IMR-90 (cell line): ENCODE measurements at regions not wholly inside any gene's neighbourhood (a gene's known extent, or its start where the extent isn't known, plus 50 kb on each side); places are given as distances from the start of the nearest gene placed in this dataset.

Source experiments
- ATAC-seq: fragments of 200-7000 bp; cut with Tn5 transposase; 2 replicates; pipeline ENCODE4 v1.9.1; 2020; ENCODE audit warnings: low read depth, mild to moderate bottlenecking, moderate library complexity
- BruUV-seq: library from RNA; stranded (reverse); fragments of 400-500 nt; replicated peaks from 2 replicates; lab custom pipeline; 2021; lab: Mats Ljungman, UMichigan
- CTCF ChIA-PET: fragments of 300-600 bp; formaldehyde crosslinking; extraction: SDS; loops from one replicate; lab custom pipeline; 2021; ENCODE audit warnings: antibody characterized with exemption; lab: Yijun Ruan, JAX
- POLR2A ChIA-PET: fragments of 300-600 bp; sonication (Branson Sonifier 250); formaldehyde crosslinking; loops from one replicate; lab custom pipeline; 2022; ENCODE audit warnings: antibody characterized with exemption; ENCODE audit not compliant: unreplicated experiment; lab: Charles Lee
- DNase-seq: peaks from one replicate; pipeline ENCODE4 v3.0.0; 2013
- H2AFZ ChIP-seq: replicated peaks from 2 replicates; pipeline ENCODE3; 2013; ENCODE audit warnings: low read length, mild to moderate bottlenecking; ENCODE audit not compliant: poor library complexity
- H2AK5ac ChIP-seq: 2 replicates; pipeline ENCODE4 v1.6.1; 2013; ENCODE audit warnings: low read depth, low read length, inconsistent platforms
- H2AK9ac ChIP-seq: replicated peaks from 2 replicates; pipeline ENCODE3; 2013; ENCODE audit warnings: mild to moderate bottlenecking, low read depth, low read length, moderate library complexity; ENCODE audit not compliant: poor library complexity
- H2BK120ac ChIP-seq: 2 replicates; pipeline ENCODE4 v1.6.1; 2013; ENCODE audit warnings: low read depth, low read length, inconsistent platforms
- H2BK15ac ChIP-seq: 3 replicates; pipeline ENCODE4 v1.6.1; 2013; ENCODE audit warnings: low read depth, low read length, inconsistent platforms
- H2BK20ac ChIP-seq: 2 replicates; pipeline ENCODE4 v1.6.1; 2013; ENCODE audit warnings: low read depth, mild to moderate bottlenecking, inconsistent platforms, low read length, moderate library complexity
- H2BK5ac ChIP-seq: 2 replicates; pipeline ENCODE4 v1.6.1; 2013; ENCODE audit warnings: mild to moderate bottlenecking, low read depth, low read length, inconsistent platforms; ENCODE audit not compliant: poor library complexity, severe bottlenecking
- H3K14ac ChIP-seq: replicated peaks from 2 replicates; pipeline ENCODE4 v1.6.1; 2013; ENCODE audit warnings: low read depth, low read length, inconsistent platforms
- H3K18ac ChIP-seq: 2 replicates; pipeline ENCODE4 v1.6.1; 2013; ENCODE audit warnings: low read depth, low read length, control low read depth
- H3K23ac ChIP-seq: 2 replicates; pipeline ENCODE4 v1.6.1; 2013; ENCODE audit warnings: low read depth, low read length, inconsistent platforms
- H3K27ac ChIP-seq: 2 replicates; pipeline ENCODE4 v1.5.1; 2013; ENCODE audit warnings: mild to moderate bottlenecking, control low read depth, low read length; ENCODE audit not compliant: insufficient read depth
- H3K27me3 ChIP-seq: 2 replicates; pipeline ENCODE4 v1.6.1; 2013; ENCODE audit warnings: low read length; ENCODE audit not compliant: control insufficient read depth, insufficient read depth
- H3K36me3 ChIP-seq: 2 replicates; pipeline ENCODE4 v1.6.1; 2013; ENCODE audit warnings: low read length, mixed read lengths; ENCODE audit not compliant: control insufficient read depth, insufficient read depth
- H3K4ac ChIP-seq: 2 replicates; pipeline ENCODE4 v1.6.1; 2013; ENCODE audit warnings: low read depth, low read length, inconsistent platforms
- H3K4me1 ChIP-seq: 2 replicates; pipeline ENCODE4 v1.6.1; 2013; ENCODE audit warnings: low read length, mixed read lengths; ENCODE audit not compliant: control insufficient read depth, insufficient read depth
- H3K4me2 ChIP-seq: 2 replicates; pipeline ENCODE4 v1.6.1; 2013; ENCODE audit warnings: low read depth, mild to moderate bottlenecking, control low read depth, low read length, moderate library complexity
- H3K4me3 ChIP-seq: 2 replicates; pipeline ENCODE4 v1.5.1; 2013; ENCODE audit warnings: low read depth, mild to moderate bottlenecking, control low read depth, low read length, moderate library complexity; ENCODE audit not compliant: insufficient read depth
- H3K56ac ChIP-seq: 2 replicates; pipeline ENCODE4 v1.6.1; 2013; ENCODE audit warnings: low read length, inconsistent platforms; ENCODE audit not compliant: insufficient read depth; ENCODE audit errors: extremely low read depth
- H3K79me1 ChIP-seq, 2 experiments: 2 replicates each; pipeline ENCODE4 v1.6.1; 2013; ENCODE audit warnings: low read length in 2 of 2, inconsistent platforms in 1 of 2, low read depth in 1 of 2
- H3K9ac ChIP-seq: 2 replicates; pipeline ENCODE4 v1.6.1; 2013; ENCODE audit warnings: low read depth, low read length, control low read depth
- H3K9me1 ChIP-seq: 2 replicates; pipeline ENCODE4 v1.6.1; 2013; ENCODE audit warnings: low read length, inconsistent platforms; ENCODE audit not compliant: insufficient read depth
- H3K9me3 ChIP-seq: 2 replicates; pipeline ENCODE4 v1.6.1; 2013; ENCODE audit warnings: low read length; ENCODE audit not compliant: control insufficient read depth, insufficient read depth
- H4K20me1 ChIP-seq: 2 replicates; pipeline ENCODE4 v1.6.1; 2013; ENCODE audit warnings: low read length, inconsistent platforms; ENCODE audit not compliant: insufficient read depth
- H4K5ac ChIP-seq: 2 replicates; pipeline ENCODE4 v1.6.1; 2013; ENCODE audit warnings: mild to moderate bottlenecking, low read depth, low read length, control low read depth
- H4K8ac ChIP-seq, 2 experiments: 2 replicates each; pipeline ENCODE4 v1.6.1; 2013; ENCODE audit warnings: low read depth in 2 of 2, low read length in 2 of 2, control low read depth in 1 of 2, inconsistent platforms in 1 of 2
- H4K91ac ChIP-seq: 2 replicates; pipeline ENCODE4 v1.6.1; 2013; ENCODE audit warnings: low read depth, low read length, inconsistent platforms; ENCODE audit not compliant: insufficient read depth
- BHLHE40 ChIP-seq: fragments of 150-350 bp; IDR thresholded peaks from 2 replicates; pipeline ENCODE4 v1.6.1; 2016; ENCODE audit warnings: mild to moderate bottlenecking, low read depth, low read length
- CEBPB ChIP-seq: IDR thresholded peaks from 2 replicates; pipeline ENCODE4 v1.6.1; 2012; ENCODE audit warnings: low read depth, low read length, improper control_type of control experiment
- CHD1 ChIP-seq: IDR thresholded peaks from 2 replicates; pipeline ENCODE4 v1.6.1; 2012; ENCODE audit warnings: low read depth, low read length, improper control_type of control experiment
- FOS ChIP-seq: fragments of 150-350 bp; IDR thresholded peaks from 2 replicates; pipeline ENCODE4 v1.6.1; 2016; ENCODE audit warnings: low read depth, low read length
- MAFK ChIP-seq: IDR thresholded peaks from 2 replicates; pipeline ENCODE4 v1.6.1; 2012; ENCODE audit warnings: low read depth, low read length, improper control_type of control experiment
- MAZ ChIP-seq: IDR thresholded peaks from 2 replicates; pipeline ENCODE4 v1.6.1; 2012; ENCODE audit warnings: low read depth, mild to moderate bottlenecking, low read length, improper control_type of control experiment, moderate library complexity, borderline replicate concordance
- MXI1 ChIP-seq: IDR thresholded peaks from 2 replicates; pipeline ENCODE4 v1.6.1; 2012; ENCODE audit warnings: low read depth, mild to moderate bottlenecking, low read length, moderate library complexity, borderline replicate concordance
- NFE2L2 ChIP-seq: fragments of 150-350 bp; IDR thresholded peaks from 2 replicates; pipeline ENCODE4 v1.6.1; 2016; ENCODE audit warnings: low read depth, mild to moderate bottlenecking, low read length
- POLR2A ChIP-seq: IDR thresholded peaks from 2 replicates; pipeline ENCODE4 v1.6.1; 2012; ENCODE audit warnings: mild to moderate bottlenecking, low read depth, low read length
- RAD21 ChIP-seq: IDR thresholded peaks from 2 replicates; pipeline ENCODE4 v1.6.1; 2012; ENCODE audit warnings: low read length, improper control_type of control experiment
- RCOR1 ChIP-seq: IDR thresholded peaks from 2 replicates; pipeline ENCODE4 v1.6.1; 2012; ENCODE audit warnings: mild to moderate bottlenecking, low read length, improper control_type of control experiment; ENCODE audit not compliant: insufficient replicate concordance
- RFX5 ChIP-seq: IDR thresholded peaks from 2 replicates; pipeline ENCODE4 v1.8.0; 2012; ENCODE audit warnings: low read depth, mild to moderate bottlenecking, low read length, moderate library complexity
- SMC3 ChIP-seq: fragments of 150-350 bp; IDR thresholded peaks from 2 replicates; pipeline ENCODE4 v1.6.1; 2016; ENCODE audit warnings: low read depth, mild to moderate bottlenecking, antibody characterized with exemption, low read length, moderate library complexity
- WGBS, 2 experiments: methylation state at CpG; one replicate each; pipeline versions ENCODE4 v1.1.5 to v1.1.7; 2013; ENCODE audit warnings: missing lambda C conversion rate in 2 of 2; ENCODE audit not compliant: insufficient read length in 1 of 2; ENCODE audit errors: extremely low coverage in 2 of 2; 5-methylcytosine and 5-hydroxymethylcytosine counted together
- dilution Hi-C: fragments of 300-500 bp; cut with HindIII; formaldehyde crosslinking; loops from one replicate; pipeline ENCODE4 v1.14.3; 2018; ENCODE audit warnings: low sequenced_read_pairs; ENCODE audit not compliant: unreplicated experiment
- in situ Hi-C: fragments of 300-500 bp; cut with MboI; formaldehyde crosslinking; loops from 3 replicates; pipeline ENCODE4 v1.14.3; 2019; ENCODE audit warnings: low sequenced_read_pairs, inconsistent platforms, mixed read lengths
- intact Hi-C: fragments of 100-400 bp; cut with micrococcal nuclease; formaldehyde crosslinking; loops from 2 replicates; pipeline ENCODE4 v1.10.0; 2022
- TF ChIP-seq, protein P1 (sequence below): conservative IDR thresholded peaks from 2 replicates; pipeline ENCODE4 v1.5.1; 2012; ENCODE audit warnings: mild to moderate bottlenecking, low read depth, low read length, improper control_type of control experiment
- TF ChIP-seq, protein P2 (sequence below): fragments of 150-350 bp; IDR thresholded peaks from 2 replicates; pipeline ENCODE4 v1.6.1; 2017; ENCODE audit warnings: mild to moderate bottlenecking, antibody characterized with exemption, low read length, low read depth
- TF ChIP-seq, protein P3 (sequence below): fragments of 150-350 bp; IDR thresholded peaks from 2 replicates; pipeline ENCODE4 v1.6.1; 2016; ENCODE audit warnings: low read depth, mild to moderate bottlenecking, low read length, moderate library complexity, borderline replicate concordance

DNA sequence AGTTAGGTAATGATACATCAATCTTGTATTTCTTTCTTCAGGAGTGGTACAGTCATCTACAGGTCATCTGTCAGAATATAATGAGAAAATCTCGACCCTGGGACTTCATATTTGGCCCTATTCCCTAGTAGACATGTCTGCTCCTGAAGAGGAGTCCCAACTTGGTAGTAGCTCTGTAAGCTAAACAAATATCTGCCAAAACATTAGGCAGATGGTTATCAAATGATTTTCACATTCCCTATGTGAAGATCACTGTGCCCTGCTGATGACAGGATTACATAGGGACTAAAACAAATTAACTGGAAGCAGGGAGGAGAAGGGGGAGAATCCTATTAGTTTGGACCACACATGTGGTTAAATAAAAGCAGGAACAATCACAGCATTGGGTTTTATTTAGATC lies 138.6 kb upstream of the NFIB start:
- no peaks in the 10 kb centered on the region for H3K4me1 ChIP-seq
- BruUV-seq: no TSS peak
- no peaks in the 10 kb centered on the region; the same call in 1 of the 2 replicates for H3K27me3 ChIP-seq
- no peak overlapping the region for H4K5ac ChIP-seq
- H3K27ac ChIP-seq: no peak overlapping the region
- WGBS, 2 experiments: no CpG with 5 or more reads among the region's 1 CpG
- DNase-seq (no peak), ATAC-seq (no peak)
- ChIA-PET POLR2A (no interaction called here), CTCF (no interaction called here)
- no peak overlapping the region for H3K18ac ChIP-seq
- no peak overlapping the region for H3K4me3 ChIP-seq
- no peaks in the 10 kb centered on the region for H3K79me1 ChIP-seq
- H4K8ac ChIP-seq: no peak overlapping the region
- intact Hi-C loops (no loop called here), dilution Hi-C loops (no loop called here), in situ Hi-C loops (loop anchor here (10.0 kb wide), 1 partner anchor 62 kb away; no protein-coding TSS in a partner anchor)
- no peak overlapping the region for H3K14ac ChIP-seq
- H2AK9ac ChIP-seq: no peak overlapping the region
- H3K9ac ChIP-seq: no peak overlapping the region
- no peak overlapping the region for H3K4ac ChIP-seq
- no peak overlapping the region for H2BK5ac ChIP-seq
- H3K9me3 ChIP-seq: no peaks in the 10 kb centered on the region
- no peak overlapping the region for H2BK20ac ChIP-seq
- H2BK120ac ChIP-seq: no peak overlapping the region
- no peak overlapping the region for H3K56ac ChIP-seq
- no peak overlapping the region for H3K4me2 ChIP-seq
- H2BK15ac ChIP-seq: no peak overlapping the region
- H2AFZ ChIP-seq: no peak overlapping the region
- H2AK5ac ChIP-seq: no peak overlapping the region
- H3K23ac ChIP-seq: no peak overlapping the region
- no peak overlapping the region for H4K91ac ChIP-seq
- TF ChIP-seq MAFK: no peak
- TF ChIP-seq, protein P1, sequence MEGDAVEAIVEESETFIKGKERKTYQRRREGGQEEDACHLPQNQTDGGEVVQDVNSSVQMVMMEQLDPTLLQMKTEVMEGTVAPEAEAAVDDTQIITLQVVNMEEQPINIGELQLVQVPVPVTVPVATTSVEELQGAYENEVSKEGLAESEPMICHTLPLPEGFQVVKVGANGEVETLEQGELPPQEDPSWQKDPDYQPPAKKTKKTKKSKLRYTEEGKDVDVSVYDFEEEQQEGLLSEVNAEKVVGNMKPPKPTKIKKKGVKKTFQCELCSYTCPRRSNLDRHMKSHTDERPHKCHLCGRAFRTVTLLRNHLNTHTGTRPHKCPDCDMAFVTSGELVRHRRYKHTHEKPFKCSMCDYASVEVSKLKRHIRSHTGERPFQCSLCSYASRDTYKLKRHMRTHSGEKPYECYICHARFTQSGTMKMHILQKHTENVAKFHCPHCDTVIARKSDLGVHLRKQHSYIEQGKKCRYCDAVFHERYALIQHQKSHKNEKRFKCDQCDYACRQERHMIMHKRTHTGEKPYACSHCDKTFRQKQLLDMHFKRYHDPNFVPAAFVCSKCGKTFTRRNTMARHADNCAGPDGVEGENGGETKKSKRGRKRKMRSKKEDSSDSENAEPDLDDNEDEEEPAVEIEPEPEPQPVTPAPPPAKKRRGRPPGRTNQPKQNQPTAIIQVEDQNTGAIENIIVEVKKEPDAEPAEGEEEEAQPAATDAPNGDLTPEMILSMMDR: no peak
- TF ChIP-seq MXI1: no peak
- TF ChIP-seq CEBPB: no peak
- no peak for TF ChIP-seq POLR2A
- TF ChIP-seq NFE2L2: no peak
- TF ChIP-seq RFX5: no peak
- TF ChIP-seq SMC3: no peak
- TF ChIP-seq, protein P2, sequence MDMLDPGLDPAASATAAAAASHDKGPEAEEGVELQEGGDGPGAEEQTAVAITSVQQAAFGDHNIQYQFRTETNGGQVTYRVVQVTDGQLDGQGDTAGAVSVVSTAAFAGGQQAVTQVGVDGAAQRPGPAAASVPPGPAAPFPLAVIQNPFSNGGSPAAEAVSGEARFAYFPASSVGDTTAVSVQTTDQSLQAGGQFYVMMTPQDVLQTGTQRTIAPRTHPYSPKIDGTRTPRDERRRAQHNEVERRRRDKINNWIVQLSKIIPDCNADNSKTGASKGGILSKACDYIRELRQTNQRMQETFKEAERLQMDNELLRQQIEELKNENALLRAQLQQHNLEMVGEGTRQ: no peak
- TF ChIP-seq FOS: no peak
- no peak for TF ChIP-seq BHLHE40
- no peak for TF ChIP-seq RCOR1
- TF ChIP-seq RAD21: no peak
- TF ChIP-seq, protein P3, sequence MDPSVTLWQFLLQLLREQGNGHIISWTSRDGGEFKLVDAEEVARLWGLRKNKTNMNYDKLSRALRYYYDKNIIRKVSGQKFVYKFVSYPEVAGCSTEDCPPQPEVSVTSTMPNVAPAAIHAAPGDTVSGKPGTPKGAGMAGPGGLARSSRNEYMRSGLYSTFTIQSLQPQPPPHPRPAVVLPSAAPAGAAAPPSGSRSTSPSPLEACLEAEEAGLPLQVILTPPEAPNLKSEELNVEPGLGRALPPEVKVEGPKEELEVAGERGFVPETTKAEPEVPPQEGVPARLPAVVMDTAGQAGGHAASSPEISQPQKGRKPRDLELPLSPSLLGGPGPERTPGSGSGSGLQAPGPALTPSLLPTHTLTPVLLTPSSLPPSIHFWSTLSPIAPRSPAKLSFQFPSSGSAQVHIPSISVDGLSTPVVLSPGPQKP: no peak
- TF ChIP-seq MAZ: no peak
- no peak for TF ChIP-seq CHD1
- H4K20me1 ChIP-seq: no peaks in the 10 kb centered on the region
- no peaks in the 10 kb centered on the region for H3K36me3 ChIP-seq
- no peaks in the 10 kb centered on the region for H3K9me1 ChIP-seq
